Heart left ventricle (tissue), 13 donors: ENCODE measurements at regions not wholly inside any gene's neighbourhood (a gene's known extent, or its start where the extent isn't known, plus 50 kb on each side); places are given as distances from the start of the nearest gene placed in this dataset.

ENCODE experiments used
- POLR2A ChIP-seq, 2 donors: fragments of 450-650 bp; IDR thresholded peaks; one replicate each; pipeline ENCODE4 v1.6.1; 2017; ENCODE audit warnings: antibody characterized with exemption in 2 of 2, mild to moderate bottlenecking in 2 of 2, moderate library complexity in 2 of 2
- TF ChIP-seq, protein P1 (sequence below), 12 donors: fragments of 200-600 bp; sonication (generic) in 4 of 12; IDR thresholded peaks; one replicate each; pipeline versions ENCODE4 v1.5.0 to v1.8.0; 2018 to 2022; ENCODE audit warnings: antibody characterized with exemption in 12 of 12, mild to moderate bottlenecking in 5 of 12
- donor health status: ischemic (EF 13 %, LVEDD 7.1; RV severe dilation, severe dysfunction).
- donor health status: DM: no; HTN: yes; CAD: no.
- donor health status: DM: no; HTN: no; CAD: no.
- donor health status: ischemic (EF 25% LVEDD 6.9; RV normal size, moderate dysfunction).
- donor health status: ischemic (EF 25% LVEDD 5.7; RV mildly dilated, moderate dysfunction).
- donor health status: ischemic (EF 35%, LVEDD 5.7; RV mildly dilated, moderate dysfunction).
- donor health status: nonischemic (EF 11% LVEDD 7.7; RV severe dilation, severe dysfunction).
- donor health status: DM: yes; HTN: yes; CAD: no.
- donor health status: PGD.
- donor health status: ischemic (EF 29% LVEDD 5.4; RV normal size, mild dysfunction).
- donor health status: nonischemic (EF 23%, LVEDD 6.1; RV moderate dilation, normal function).

DNA sequence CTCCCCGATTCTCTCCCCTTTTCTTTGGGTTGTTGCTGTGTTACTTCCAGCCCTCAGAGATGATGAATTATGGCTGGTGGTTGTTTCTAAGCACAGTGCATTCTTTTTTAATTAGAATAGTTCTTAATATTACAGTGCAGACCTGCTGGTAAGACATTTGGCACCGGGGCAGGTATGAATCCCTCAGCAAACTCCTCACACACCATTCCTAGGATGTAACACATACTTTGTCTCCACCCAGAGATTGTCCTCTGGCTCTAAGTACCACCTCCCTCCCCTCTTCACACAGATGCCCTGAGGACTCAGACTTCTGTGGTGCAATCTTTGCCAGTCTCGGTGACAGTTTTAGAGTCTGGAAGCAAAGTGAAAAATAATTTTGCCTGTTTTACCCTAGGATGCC lies 143.1 kb downstream of the HLX start:
- TF ChIP-seq, protein P1, sequence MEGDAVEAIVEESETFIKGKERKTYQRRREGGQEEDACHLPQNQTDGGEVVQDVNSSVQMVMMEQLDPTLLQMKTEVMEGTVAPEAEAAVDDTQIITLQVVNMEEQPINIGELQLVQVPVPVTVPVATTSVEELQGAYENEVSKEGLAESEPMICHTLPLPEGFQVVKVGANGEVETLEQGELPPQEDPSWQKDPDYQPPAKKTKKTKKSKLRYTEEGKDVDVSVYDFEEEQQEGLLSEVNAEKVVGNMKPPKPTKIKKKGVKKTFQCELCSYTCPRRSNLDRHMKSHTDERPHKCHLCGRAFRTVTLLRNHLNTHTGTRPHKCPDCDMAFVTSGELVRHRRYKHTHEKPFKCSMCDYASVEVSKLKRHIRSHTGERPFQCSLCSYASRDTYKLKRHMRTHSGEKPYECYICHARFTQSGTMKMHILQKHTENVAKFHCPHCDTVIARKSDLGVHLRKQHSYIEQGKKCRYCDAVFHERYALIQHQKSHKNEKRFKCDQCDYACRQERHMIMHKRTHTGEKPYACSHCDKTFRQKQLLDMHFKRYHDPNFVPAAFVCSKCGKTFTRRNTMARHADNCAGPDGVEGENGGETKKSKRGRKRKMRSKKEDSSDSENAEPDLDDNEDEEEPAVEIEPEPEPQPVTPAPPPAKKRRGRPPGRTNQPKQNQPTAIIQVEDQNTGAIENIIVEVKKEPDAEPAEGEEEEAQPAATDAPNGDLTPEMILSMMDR (IDR thresholded peaks at IDR 0.05): no peak
- no peak for TF ChIP-seq POLR2A (IDR thresholded peaks at IDR 0.05)
